HG03354 (cell line): ENCODE measurements at regions not wholly inside any gene's neighbourhood (a gene's known extent, or its start where the extent isn't known, plus 50 kb on each side); places are given as distances from the start of the nearest gene placed in this dataset.
"Not testable (repeated sequence)": the region's sequence is repeated elsewhere in the genome, so short reads cannot be mapped to it uniquely, and the experiment has no call there.

Experiments used
- ATAC-seq: cut with Tn5 transposase; IDR thresholded peaks from one replicate; pipeline ENCODE4 v1.9.1; 2021; ENCODE audit warnings: mild to moderate bottlenecking; ENCODE audit not compliant: unreplicated experiment, poor library complexity, severe bottlenecking

DNA sequence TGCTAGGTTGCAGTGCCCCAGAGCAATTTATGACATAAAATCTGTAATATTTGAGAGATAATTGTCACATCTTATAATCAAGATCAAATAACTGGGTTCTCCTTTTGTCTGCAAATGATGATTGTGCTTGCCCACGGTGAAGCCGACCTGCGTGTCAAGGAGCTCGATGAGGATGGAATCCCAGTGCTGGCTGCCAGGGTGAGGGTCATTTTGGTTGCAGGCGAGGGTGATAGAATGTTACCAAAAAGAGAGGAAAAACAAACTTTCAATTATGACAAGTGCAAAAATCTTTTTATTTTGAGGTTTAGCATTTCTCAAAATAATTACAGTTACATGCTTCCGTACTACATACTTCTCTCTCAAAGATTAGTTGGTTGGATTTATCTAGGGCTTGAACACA, 76.4 kb upstream of the ZNF658 start:
- ATAC-seq = not testable (repeated sequence)

DNA sequence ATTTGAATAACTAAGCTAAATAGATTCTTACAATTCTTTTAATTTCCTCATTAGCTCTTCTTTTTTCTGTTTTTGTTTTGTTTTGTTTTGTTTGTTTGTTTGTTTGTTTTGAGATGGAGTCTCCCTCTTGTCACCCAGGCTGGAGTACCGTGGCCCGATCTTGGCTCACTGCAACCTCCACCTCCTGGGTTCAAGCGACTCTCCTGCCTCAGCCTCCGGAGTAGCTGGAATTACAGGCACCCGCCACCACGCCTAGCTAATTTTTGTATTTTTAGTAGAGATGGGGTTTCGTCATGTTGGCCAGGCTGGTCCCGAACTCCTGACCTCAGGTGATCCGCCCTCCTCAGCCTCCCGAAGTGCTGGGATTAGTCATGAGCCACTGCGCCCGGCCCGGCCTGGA, 70.7 kb upstream of the ZNF658 start:
- not testable (repeated sequence) for ATAC-seq

DNA sequence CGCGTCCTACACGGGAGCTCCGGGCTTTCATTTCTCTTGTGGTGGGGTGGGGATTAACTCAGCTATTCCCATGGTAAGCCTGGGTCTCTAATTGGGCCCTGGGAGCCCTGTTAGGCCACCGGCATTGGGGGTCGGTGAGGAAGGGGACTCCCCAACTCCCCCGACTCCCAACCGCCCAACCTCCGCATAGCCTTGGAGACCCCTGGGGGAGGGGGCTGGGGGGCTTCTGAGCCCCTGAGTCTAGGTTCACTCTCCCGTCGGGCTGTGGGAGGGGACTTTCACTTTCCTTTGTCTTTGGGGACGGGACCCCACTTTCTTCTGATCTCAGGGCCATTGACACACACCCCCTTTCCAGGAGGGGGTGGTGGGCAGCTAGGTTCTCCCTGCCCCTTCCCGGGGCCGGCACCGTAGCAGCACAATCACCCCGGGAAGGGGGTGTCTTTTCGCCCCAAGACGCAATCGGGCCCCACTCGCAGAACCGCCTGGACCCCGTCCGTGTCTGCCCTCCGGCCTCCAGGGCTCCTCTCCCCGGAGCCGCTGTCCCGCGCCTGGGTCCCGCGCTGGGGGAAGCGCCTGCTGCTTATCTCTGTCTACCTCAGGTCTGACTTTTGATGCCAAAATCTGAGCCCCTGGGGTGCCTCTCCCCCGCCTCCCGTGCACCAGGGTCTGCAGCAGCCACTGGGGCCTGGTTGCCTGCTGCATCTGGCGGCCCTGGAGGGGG, 69.6 kb upstream of the ZNF658 start:
- ATAC-seq = not testable (repeated sequence)

DNA sequence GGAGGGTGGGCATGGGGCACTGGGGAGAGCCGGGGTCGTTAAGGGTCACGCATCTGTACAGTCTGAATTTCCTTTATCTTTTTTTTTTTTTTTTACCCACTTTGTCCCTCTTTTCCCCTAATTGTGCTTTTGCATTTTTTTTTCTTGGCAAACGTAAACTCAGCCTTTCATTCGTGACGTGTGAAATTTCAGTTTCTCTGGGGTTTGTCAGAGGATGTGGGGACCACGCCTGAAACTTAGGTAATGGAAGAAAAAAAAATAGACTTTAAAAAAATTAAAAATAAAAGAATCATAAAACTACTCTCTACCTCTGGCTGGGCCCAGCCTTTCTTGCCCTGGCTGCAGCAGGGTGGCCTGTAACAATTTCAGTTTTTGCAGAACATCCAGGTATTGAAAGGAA, 68.3 kb upstream of the ZNF658 start:
- ATAC-seq = not testable (repeated sequence)

DNA sequence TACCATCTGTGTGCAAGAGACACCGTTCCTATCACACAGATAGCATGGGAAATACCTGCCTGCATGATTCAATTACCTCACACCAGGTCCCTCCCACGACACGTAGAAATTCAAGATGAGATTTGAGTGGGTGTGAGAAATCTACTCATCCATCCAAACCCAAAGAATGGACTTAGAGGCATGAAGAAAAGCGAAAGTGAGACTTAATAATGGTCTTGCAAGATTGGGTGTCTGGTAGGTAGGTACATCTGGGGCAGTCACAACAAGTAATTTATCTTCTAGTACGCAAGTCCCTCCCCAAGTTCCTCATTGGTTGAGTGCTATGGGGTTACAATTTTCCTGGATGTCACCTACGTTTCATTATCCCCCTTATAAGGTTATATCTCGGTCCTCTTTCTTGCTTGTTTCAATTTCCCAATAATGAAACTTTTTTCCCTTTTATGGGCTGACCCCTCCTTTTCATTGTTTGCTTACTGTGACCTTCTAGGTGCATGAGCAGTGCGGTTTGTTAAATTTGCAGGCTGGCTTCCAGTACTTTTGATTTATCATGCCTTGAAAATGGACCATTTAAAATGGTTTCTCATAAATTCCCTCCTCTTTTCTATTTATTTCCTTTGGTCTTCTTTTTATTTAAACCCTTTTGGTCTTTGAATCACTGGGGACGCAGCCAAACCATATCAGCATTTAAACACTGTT, 63.1 kb upstream of the ZNF658 start:
- not testable (repeated sequence) for ATAC-seq
